DMS 273 (cell line): ENCODE measurements at regions not wholly inside any gene's neighbourhood (a gene's known extent, or its start where the extent isn't known, plus 50 kb on each side); places are given as distances from the start of the nearest gene placed in this dataset.
"Not testable (repeated sequence)": the region's sequence is repeated elsewhere in the genome, so short reads cannot be mapped to it uniquely, and the experiment has no call there.

ENCODE experiments used
- DNase-seq: peaks from one replicate; lab custom pipeline; 2025; ENCODE audit not compliant: unreplicated experiment; lab: John Stamatoyannopoulos, UW

DNA sequence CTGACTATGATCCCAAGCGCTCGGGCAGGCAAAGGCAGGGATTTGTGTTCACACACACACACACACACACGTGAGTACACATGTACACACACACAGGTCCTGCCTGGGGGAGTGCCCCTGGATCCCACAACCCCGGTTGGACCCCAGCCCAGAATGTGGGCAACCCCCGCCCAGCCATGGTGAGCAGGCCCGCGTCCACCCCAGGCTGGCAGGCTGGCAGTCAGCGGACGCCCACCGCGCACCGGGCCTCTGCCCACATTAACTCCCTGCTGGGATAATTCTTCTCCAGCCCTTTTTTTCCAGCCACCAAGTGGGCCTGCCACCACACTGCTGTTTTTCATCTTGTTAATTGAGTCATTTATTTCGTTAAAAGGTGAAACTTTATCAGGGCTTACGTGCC lies 256.2 kb downstream of the BCL11B start:
- no peak for DNase-seq

DNA sequence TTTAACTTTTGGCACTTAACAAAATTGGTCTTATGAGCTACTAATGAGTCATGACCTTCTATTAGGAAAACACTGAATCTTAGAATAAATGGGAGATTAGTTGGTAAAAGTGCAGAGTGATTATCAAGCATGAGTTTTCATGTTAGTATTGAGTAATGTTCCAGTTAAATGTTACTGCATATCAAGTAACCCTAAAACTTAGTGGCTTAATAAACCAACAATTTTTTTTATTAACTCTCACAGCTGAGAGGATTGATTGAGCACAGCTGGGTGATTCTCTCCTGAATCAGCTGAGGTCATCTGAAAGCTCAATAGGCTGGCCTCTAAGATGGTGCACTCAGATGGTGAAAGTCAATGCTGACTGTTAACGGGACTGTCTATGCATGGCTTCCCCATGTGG lies 248.6 kb downstream of the BCL11B start:
- DNase-seq: no peak

DNA sequence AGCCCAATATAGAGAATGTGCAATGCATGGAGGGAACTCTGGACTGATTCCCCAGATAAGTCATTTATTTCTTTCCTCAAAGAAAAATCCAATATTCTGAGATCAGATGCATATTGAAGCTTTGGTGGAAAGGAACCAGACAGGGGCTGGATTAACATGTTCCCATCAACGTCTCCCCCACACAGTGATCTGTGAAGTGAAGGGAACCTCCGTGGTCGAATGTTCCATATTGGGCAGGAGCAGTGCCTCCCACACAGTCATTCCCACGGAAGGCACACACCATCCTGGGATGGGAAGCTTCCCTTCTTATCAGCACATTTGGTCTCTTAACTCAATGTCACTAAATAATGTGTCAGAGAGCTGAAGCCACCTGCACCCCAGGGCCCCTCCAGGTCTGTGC lies 247.1 kb downstream of the BCL11B start:
- no peak for DNase-seq

DNA sequence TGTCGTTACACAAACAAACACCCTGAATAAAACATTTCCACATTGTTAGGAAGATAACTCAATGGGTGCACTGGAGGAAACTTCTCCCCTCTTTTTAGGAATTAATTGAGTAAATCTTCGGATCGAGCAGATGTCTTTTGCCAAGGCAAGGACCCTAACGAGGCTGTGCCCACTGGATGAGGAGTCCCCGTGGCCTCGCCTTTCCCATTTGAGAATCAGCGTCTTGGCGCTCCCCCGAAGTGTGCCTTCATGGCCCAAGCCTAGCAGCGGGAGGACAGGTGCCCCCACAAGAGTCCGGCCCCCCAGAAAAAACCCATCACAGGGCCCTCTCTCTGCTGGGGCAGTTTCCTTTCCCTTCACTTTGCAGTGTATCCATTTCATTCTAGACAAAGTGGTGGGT lies 246.6 kb downstream of the BCL11B start:
- DNase-seq: no peak

DNA sequence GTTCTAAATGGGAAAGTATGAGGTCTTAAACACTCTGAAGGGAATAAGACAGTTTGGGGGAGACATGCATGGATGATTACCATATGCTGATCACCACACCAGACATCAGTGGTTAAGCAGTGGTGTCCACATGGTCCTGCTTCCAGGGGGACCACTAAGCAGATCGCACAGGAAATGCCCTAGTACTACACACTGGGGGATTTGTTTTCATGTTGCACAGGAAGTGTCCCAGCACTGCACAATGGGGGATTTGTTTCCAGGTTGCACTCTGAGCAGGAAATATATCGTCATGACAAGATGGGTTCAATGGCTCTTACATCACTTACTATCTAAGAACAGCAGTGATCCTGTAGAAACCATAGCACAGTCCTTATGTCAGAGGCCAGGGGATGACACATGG lies 245.5 kb downstream of the BCL11B start:
- peak; percentile 54 for DNase-seq

DNA sequence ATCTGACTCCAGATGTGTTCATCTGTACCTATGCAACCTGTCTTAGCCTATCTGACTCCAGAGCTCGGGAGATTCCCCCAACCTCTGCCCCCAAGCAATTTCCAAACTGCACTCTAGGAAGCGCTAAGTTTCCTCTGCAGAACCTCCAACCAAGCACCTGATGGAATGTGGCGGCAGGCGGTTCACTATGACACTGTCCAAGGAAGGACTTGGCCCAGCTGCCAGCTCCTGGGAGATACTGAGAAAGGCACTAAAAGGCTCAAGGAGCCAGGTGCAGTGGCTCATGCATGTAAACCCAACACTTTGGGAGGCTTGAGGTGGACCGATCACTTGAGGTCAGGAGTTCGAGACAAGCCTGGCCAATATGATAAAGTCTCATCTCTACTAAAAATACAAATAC lies 244.0 kb downstream of the BCL11B start:
- DNase-seq: no peak

DNA sequence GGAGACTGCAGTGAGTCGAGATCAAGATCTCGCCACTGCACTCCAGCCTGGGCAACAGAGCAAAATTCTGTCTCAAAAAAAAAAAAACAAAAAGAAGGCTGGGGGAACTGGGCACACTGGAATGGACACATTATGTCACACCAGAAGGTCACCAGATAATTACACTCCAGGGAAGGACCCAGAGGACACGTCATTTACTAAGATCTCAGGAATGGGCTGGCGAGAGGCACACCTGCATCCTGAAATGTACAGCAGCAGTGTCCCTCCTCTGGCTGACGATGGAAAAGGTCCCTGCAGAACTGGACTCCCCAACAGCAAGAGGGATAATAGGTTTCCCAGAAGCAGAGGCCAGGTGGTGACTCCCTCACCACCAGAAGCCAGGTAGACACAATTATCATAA lies 243.5 kb downstream of the BCL11B start:
- no peak for DNase-seq

DNA sequence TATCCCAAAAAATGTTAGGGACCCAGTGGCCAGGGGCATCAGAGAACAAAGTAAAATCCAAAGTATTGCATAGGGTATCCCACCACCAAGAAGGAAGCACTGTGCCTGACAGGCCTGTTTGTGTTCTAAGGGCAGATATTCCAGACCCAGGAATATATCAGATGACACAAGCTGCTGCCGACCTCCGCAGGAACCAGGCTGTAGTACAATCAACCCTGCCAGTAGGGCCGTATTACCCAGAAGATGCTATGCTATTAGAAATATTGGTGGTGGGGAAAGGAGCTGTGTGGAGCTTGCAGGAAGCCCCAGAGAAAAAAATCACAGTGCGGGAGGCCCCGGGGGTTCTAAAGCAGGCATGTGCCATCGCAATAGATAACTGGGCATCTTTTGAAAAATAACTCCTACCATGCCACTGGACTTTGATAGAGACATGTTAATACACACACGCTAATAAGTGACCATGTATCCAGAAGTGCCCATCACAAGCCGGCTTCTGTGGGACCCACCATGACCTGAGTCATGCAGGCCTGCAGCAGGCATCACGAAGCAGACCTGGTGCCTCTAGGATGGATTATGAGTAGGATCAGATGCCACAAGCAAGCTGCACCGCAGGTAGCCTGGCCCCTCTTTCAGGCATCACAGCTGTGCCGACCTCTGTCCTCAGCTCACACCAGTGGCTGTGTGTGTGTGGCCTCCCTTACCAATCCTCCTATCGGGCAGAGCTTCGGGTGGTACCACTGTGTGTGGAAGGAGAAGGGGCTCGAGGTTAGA lies 242.7 kb downstream of the BCL11B start:
- peak; percentile 5 for DNase-seq

DNA sequence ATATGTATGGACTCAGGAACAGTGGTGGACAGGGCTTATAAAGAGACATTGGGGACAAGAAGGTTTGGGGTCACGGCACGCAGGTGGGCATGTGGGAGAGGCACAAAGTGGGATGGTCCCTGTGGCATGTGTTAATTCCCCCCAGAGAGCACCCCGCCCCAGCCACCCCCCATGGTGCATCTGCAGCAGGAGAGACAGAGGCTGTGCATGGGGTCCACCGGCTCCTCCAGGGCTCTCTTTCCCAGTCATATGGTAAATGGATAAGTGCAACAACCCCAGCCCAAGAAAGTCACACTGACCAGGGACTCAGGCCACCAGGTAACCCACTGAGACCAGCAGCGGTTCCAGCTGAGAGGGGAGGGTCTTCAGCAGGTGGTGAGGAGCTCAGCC lies 242.1 kb downstream of the BCL11B start:
- no peak for DNase-seq

DNA sequence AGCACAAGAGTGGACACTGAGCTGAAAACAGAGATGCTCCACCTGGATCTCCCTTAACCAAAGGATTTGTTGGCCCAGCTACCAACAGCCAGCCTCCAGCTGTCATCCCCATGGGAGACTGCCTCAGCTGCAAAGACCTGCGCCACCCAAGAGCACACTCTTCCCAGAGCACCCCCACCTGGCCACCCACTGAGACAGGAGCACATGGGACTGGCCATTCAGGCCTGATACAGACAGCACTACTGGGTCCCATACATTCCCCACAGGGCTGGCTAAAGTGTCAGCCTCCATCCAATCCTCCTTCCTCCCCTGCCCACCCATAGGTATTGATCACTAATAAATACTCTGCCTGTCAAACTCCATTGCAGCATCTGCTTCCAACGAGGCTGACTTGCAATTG lies 241.5 kb downstream of the BCL11B start:
- DNase-seq: no peak

DNA sequence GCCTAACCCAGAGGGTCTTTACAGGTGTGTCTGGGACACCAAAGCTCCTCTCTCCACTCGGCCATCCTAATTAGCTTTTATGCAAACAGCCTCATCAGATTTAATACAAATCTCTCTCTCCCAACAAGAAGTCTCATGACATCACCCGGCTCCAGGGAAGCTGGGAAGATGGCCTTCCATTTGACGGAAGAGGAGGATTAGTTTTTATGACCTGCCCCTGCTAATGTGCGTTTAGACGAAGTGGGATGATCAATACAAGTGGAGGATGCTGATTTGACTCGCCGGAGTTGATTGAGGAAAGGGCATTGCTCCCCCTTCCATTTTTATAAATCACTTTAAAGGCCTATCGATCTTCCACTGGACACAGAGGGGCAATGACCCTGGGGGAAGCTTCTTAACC lies 239.2 kb downstream of the BCL11B start:
- no peak for DNase-seq

DNA sequence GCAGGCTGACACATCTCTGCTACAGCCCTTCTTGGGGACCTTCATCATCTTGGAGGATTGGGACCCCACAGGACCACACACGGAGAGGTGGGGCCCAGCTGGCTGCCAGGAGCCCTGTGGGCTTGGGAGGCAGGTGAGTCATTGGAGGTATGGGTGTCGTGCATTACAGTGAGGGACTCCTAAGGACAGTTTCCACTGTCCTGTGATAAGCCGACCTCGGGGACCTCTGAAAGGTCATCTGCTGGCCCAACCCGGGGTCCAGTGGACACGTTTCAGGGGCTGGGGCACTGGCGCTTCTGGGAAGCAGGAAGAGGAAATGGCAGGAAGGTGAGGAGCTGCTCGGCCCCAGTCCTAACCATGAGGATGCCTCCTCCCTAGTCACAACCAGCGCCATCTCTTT lies 238.0 kb downstream of the BCL11B start:
- DNase-seq: no peak

DNA sequence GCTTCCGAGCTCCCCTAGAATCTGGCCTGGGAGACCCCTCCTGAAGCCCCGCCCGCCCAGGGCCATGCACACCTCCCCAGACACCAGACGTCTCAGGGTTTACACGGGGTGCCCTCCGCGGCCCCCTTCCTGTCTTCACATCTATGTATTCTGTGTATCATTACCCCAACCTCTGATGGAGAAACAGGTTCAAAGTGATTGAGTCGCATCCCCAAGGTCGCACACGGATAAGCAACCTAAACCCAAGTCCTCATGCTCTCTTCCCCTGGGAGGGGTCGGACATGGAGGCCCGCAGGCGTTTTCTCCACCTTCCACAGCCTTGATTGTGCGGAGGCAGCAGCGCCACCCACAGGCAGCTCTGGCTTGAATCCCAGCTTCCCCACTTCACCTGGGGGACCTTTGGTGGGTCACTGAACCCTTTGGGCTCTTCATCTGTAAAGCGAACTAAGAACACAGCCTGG lies 237.3 kb downstream of the BCL11B start:
- no peak for DNase-seq

DNA sequence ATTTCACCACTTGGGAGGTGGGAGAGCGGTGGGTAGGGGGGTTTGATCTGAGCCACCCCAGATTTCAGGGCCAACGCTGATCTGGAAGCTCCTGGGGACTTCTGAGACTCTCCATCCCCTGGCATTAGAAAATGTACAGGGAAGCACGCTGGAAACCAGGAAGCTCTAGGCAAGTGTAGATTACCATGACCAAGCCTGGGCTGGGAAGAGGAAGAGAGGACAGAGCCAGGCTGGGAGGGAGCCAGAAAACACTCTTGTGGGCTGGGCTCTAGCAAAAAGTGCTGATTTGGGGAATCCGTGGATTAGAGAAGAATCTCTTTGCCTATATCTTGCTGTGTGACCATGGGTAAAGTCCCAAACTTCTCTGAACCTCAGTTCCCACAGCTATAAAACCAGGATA lies 236.7 kb downstream of the BCL11B start:
- DNase-seq: no peak

DNA sequence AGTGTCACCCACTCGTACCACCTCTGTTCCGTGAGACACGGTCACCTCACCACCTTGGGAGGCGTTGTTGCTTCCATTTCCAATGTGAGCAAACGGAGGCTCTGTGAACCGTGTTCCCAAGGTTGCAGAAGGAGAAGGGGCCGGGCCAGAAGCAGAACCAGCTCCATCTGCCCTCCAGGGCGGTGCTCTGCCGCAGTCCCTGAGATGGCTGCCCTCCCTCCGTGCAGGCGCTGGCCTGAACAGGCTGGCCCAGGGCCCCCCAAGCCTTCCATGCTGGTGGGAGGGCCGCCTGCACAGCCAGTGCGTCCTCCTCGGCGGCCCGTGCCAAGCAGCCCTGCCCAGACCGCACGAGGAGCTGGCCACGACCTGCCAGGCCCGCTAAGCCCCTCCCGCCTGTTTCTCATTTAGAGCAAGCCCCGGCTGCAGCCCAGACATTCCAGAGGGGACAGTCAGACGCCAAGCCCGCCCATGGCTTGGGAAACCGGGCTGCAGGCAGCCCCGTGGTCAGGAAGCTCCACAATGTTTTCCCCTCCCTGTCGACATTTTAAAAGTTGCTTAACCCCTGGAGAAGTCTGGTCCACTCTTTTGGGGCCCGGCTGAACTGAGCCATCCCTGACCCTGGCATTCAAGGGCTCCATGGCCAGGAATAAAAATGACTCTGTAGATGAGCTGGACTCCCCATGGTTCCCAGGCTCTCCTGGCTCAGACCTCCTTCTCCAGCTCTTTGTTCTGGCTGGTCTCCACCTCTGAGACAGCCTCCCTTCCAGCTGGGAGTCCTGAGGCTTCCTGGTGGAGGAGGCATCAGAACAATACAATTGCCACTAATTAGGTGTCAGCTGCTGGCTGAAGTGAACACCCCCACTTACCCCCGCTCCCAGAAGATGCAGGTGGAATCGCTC lies 236.0 kb downstream of the BCL11B start:
- peak; percentile 45 for DNase-seq

DNA sequence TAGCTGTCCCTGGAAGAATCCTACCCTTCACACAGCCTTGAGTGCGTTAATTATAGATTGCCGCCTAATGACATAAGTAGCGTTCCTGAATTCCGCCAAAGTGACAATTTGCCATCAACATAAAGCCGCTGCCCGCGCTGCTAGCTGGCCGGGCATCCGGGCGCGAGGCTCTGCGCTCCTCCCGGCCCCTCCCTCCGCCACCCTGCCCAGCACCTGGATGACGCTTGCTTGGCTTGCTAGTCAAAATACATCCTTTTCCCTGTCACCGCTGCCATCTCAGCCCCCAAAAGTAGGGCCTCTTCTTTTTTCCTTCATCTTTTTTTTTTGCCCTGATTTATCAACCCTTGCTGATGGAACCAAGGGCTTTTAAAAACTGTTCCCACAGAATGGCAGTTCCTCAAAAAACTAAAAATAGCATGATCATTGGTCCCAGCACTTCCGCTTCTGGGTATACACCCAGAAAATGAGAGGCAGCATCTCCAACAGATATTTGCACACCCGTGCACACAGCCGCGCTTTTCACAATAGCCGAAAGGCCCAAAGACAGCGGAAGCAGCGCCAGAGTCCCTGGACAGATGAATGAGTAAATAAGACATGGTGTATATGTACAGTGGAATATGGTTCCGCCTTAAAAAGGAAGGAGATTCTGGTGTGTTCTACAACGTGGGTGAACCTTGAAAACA lies 235.2 kb downstream of the BCL11B start:
- DNase-seq: no peak

DNA sequence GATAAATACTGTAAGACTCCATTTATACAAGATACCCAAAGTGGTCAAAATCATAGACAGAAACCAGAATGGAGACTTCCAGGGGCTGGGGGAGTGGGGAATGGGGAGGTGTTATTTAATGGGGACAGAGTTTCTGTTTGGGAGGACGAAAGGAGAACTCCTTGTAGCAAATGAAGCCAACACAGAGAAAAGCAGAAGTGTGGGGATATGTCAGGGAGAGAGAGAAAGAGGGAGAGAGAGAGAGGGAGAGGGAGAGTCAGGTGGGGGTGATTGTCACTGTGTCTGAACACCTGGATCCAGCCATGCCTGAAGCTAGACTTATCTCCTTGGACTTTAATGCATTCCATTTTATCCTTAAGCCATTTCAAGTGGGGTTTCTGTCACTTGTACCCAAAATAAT lies 234.7 kb downstream of the BCL11B start:
- DNase-seq: not testable (repeated sequence)

DNA sequence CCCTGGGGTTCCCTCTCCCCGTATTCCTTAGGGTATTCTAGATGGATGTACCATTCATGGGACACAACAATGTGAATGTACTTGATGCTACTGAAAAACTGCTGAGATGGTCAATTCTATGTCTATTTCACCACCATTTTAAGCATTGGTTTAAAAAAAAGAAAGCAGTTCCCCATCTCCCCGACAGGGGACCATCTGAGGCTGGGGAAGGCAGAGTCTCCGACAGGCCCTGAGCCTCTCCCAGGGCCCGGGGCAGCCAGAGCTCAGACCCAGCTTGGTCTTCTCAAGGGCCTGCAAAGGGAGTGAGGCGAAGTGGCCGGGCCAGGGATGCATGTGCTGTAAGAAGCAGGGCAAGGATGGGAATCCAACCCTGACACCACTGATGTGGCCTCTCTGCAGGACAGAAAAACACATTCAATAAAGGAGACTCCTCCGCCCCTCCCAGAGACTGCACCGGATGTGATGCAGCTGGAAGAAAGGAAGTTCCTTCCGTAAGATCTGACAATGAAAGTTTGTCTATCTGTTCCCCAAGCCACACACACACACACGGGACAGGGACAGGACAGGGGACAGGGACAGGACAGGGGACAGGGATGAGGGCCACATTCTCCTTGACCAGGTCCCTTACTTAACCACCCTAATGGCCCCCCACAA lies 234.1 kb downstream of the BCL11B start:
- DNase-seq: peak; percentile 19

DNA sequence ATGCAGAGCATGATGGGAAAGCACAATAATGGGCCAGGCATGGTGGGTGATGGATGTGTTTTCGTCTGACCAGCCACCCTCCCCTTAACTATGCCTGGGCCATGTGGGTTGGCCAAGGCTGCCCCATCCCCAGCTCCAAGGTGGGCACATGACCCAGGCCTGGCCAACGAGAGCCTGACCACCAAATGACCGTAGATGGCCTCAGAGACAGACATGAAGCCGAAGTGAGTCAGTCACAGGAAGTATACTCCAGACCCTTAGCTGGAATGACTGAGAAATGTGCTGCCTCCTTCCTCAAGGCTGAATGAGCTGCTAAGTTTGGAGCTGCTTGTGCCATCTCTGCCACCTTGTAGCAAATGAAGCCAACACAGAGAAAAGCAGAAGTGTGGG lies 233.6 kb downstream of the BCL11B start:
- DNase-seq: no peak

DNA sequence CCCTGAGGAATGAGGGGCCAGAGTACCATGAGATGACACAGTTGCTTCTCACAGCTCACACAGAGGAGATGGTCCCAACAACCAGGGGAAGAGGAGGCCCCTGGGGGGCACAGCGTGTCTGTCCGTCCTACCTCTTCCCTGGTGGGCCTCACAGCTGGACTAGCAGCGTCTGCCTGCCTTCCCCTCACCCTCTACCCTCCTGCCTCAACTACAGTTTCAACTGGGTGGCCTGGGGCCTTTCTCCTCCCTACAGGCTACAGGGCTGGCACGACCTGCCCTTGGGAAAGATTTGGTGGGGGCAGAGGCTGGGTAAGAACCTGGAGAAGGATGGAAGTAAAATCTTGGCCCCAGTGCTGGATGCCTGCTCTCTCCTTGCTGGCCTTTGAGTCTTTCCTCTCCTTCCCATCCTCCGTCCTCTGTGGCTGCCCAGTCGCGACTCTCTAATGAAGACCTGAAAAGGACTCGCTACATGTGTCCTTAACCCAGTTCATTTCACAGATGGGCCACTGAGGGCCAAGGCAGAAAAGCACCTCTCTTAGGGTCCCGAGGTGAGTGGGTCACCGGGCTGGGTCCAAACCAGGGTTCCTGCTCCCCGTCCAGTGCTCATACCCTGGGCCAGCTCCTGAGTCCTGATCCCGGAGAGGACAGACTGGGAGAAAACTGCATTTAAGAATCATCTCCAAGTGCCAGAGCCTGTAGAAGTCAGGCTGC lies 232.5 kb downstream of the BCL11B start:
- DNase-seq: no peak

DNA sequence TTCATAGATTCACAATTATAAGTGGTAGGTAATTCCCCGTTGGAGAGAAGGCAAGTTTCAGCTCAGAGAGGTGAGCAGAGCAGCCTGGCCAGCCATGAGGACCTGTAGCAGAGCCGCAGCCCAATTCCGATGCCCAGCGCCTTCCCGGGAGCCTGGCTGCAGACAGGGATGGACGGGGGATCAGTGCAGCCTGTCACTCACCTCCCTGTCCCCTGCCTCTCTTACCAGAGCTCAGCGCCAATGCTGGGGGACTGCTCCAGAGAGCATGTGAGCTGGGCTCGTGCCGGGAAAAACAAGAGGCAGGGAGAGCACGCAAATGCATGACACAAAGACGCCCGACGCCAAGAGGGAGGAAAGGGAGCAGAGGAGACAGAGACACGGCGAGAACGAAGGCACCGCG lies 231.9 kb downstream of the BCL11B start:
- DNase-seq: no peak
